CD4-positive, alpha-beta T cell (primary cell): ENCODE measurements at regions not wholly inside any gene's neighbourhood (a gene's known extent, or its start where the extent isn't known, plus 50 kb on each side); places are given as distances from the start of the nearest gene placed in this dataset.

Source experiments
- ATAC-seq: fragments of 200-7000 bp; cut with Tn5 transposase; one replicate; pipeline ENCODE4 v1.10.0; 2022; ENCODE audit warnings: mild to moderate bottlenecking; ENCODE audit not compliant: poor library complexity
- CTCF ChIA-PET: fragments of 350-600 bp; sonication (Branson Sonifier 250); formaldehyde crosslinking; loops from one replicate; lab custom pipeline; 2021; ENCODE audit warnings: antibody characterized with exemption, inconsistent platforms; lab: Charles Lee
- POLR2A ChIA-PET: fragments of 350-600 bp; sonication (Branson Sonifier 250); formaldehyde crosslinking; loops from one replicate; lab custom pipeline; 2021; ENCODE audit warnings: antibody characterized with exemption, inconsistent platforms; lab: Charles Lee
- DNase-seq, 14 experiments: peaks; one replicate each; pipeline ENCODE4 v3.0.0-alpha.2; 2013 to 2020; ENCODE audit warnings: mixed read lengths in 2 of 14
- H3K27ac ChIP-seq, 2 donors: one replicate each; pipeline versions ENCODE4 v1.5.1 to v1.7.0; 2013; ENCODE audit warnings: low read length in 2 of 2, low read depth in 1 of 2, mild to moderate bottlenecking in 1 of 2
- H3K27me3 ChIP-seq, 2 experiments: 1 replicate in 1 of 2; 2 replicates in 1 of 2; pipeline versions ENCODE4 v1.6.1 to v1.7.0; 2013; ENCODE audit warnings: low read length in 2 of 2, control low read depth in 1 of 2, mild to moderate bottlenecking in 1 of 2, moderate library complexity in 1 of 2; ENCODE audit not compliant: insufficient read depth in 2 of 2, control insufficient read depth in 1 of 2
- H3K36me3 ChIP-seq: one replicate; pipeline ENCODE4 v1.6.1; 2013; ENCODE audit warnings: low read length, control low read depth; ENCODE audit not compliant: insufficient read depth
- H3K4me1 ChIP-seq: one replicate; pipeline ENCODE4 v1.6.1; 2013; ENCODE audit warnings: low read length, control low read depth; ENCODE audit not compliant: insufficient read depth
- H3K4me3 ChIP-seq: one replicate; pipeline ENCODE4 v1.5.1; 2013; ENCODE audit warnings: mild to moderate bottlenecking, low read length, moderate library complexity
- H3K9me3 ChIP-seq, 2 experiments: 1 replicate in 1 of 2; 2 replicates in 1 of 2; pipeline versions ENCODE4 v1.6.1 to v1.7.0; 2013; ENCODE audit warnings: low read length in 2 of 2, mild to moderate bottlenecking in 2 of 2, control low read depth in 1 of 2, moderate library complexity in 1 of 2; ENCODE audit not compliant: control insufficient read depth in 1 of 2, insufficient read depth in 1 of 2
- H3K27ac Mint-ChIP-seq: one replicate; pipeline ENCODE4 v1.8.0; 2020; ENCODE audit warnings: mixed read lengths
- H3K27me3 Mint-ChIP-seq: one replicate; pipeline ENCODE4 v1.8.0; 2021; ENCODE audit warnings: mixed read lengths
- H3K36me3 Mint-ChIP-seq: one replicate; pipeline ENCODE4 v1.8.0; 2021; ENCODE audit warnings: low read depth, mixed read lengths
- H3K4me1 Mint-ChIP-seq: one replicate; pipeline ENCODE4 v1.8.0; 2021; ENCODE audit warnings: low read depth, mixed read lengths
- H3K4me3 Mint-ChIP-seq: one replicate; pipeline ENCODE4 v1.8.0; 2020; ENCODE audit warnings: mild to moderate bottlenecking, mixed read lengths
- H3K9me3 Mint-ChIP-seq: one replicate; pipeline ENCODE4 v1.8.0; 2020; ENCODE audit warnings: mixed read lengths
- intact Hi-C, 2 experiments: fragments of 100-400 bp; cut with DNase I in 1 of 2; cut with micrococcal nuclease in 1 of 2; formaldehyde crosslinking; loops; one replicate each; pipeline versions ENCODE4 v1.15.1 to v1.9.0; 2023 to 2025; cut with DNase I, micrococcal nuclease
- TF ChIP-seq, protein P1 (sequence below): fragments of 200-600 bp; IDR thresholded peaks from one replicate; pipeline ENCODE4 v1.8.0; 2022; ENCODE audit warnings: antibody characterized with exemption, mild to moderate bottlenecking

- H3K4me3 Mint-ChIP-seq, result no peak overlapping the region
- DNase-seq (no peak), ATAC-seq (no peak)
- H3K4me1 Mint-ChIP-seq, result no peaks in the 10 kb centered on the region
- CTCF ChIA-PET, result interaction anchor here (1.3 kb wide), 1 partner anchor 13 kb away, joined by 4 read pairs; no protein-coding TSS in a partner anchor
- Histone ChIP-seq H3K9me3 (no peaks in the 10 kb centered on the region), H3K4me3 (no peak overlapping the region), H3K4me1 (no peaks in the 10 kb centered on the region), H3K27me3 (no peaks in the 10 kb centered on the region), H3K36me3 (no peaks in the 10 kb centered on the region), H3K27ac (no peak overlapping the region)
- TF ChIP-seq, protein P1, sequence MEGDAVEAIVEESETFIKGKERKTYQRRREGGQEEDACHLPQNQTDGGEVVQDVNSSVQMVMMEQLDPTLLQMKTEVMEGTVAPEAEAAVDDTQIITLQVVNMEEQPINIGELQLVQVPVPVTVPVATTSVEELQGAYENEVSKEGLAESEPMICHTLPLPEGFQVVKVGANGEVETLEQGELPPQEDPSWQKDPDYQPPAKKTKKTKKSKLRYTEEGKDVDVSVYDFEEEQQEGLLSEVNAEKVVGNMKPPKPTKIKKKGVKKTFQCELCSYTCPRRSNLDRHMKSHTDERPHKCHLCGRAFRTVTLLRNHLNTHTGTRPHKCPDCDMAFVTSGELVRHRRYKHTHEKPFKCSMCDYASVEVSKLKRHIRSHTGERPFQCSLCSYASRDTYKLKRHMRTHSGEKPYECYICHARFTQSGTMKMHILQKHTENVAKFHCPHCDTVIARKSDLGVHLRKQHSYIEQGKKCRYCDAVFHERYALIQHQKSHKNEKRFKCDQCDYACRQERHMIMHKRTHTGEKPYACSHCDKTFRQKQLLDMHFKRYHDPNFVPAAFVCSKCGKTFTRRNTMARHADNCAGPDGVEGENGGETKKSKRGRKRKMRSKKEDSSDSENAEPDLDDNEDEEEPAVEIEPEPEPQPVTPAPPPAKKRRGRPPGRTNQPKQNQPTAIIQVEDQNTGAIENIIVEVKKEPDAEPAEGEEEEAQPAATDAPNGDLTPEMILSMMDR, result no peak
- intact Hi-C loops, result no loop called here
- no peak overlapping the region for H3K27ac Mint-ChIP-seq
- no peaks in the 10 kb centered on the region for H3K9me3 Mint-ChIP-seq
- no peaks in the 10 kb centered on the region for H3K27me3 Mint-ChIP-seq
- H3K36me3 Mint-ChIP-seq, result no peaks in the 10 kb centered on the region
- POLR2A ChIA-PET, result no interaction called here
These were observed 72.4 kb upstream of the GADL1 start for GRCh38 chr3:30966896-30967295.

DNA sequence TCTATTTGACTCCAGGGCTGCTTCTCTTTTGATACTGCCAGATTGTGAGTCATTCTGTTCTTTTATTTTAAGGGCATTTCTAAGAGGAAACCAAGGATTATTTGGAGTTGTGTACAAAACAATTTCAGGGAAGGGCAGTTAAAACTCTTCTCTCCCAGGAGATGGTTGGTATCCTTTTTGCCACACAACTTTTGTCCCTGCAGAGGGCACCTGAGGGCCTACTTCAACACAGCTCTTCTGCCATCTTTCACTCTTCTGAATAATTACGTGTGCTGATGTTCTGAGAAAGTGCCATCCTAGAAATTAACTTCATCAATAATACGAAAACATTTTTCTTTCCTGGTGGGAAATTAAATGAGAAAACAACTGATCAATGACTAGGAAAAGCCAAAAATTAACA lies 75.7 kb upstream of the GADL1 start:
- H3K36me3 Mint-ChIP-seq, result no peaks in the 10 kb centered on the region
- H3K4me1 Mint-ChIP-seq, result no peaks in the 10 kb centered on the region
- Histone ChIP-seq H3K9me3 (no peaks in the 10 kb centered on the region), H3K36me3 (no peaks in the 10 kb centered on the region), H3K27me3 (no peaks in the 10 kb centered on the region), H3K4me1 (no peaks in the 10 kb centered on the region), H3K4me3 (no peak overlapping the region), H3K27ac (no peak overlapping the region)
- intact Hi-C loops, result loop anchor here in 1 of 2 experiments (5.0 kb wide), 1 partner anchor 797 kb away; no protein-coding TSS in a partner anchor
- ChIA-PET POLR2A (no interaction called here), CTCF (no interaction called here)
- no peak overlapping the region for H3K4me3 Mint-ChIP-seq
- DNase-seq (peak in 6 of 14 experiments; percentile 1 to 43 (median 16)), ATAC-seq (no peak)
- H3K9me3 Mint-ChIP-seq, result no peaks in the 10 kb centered on the region
- H3K27me3 Mint-ChIP-seq, result no peaks in the 10 kb centered on the region
- no peak overlapping the region for H3K27ac Mint-ChIP-seq
- TF ChIP-seq, protein P1, result peak; percentile 25

DNA sequence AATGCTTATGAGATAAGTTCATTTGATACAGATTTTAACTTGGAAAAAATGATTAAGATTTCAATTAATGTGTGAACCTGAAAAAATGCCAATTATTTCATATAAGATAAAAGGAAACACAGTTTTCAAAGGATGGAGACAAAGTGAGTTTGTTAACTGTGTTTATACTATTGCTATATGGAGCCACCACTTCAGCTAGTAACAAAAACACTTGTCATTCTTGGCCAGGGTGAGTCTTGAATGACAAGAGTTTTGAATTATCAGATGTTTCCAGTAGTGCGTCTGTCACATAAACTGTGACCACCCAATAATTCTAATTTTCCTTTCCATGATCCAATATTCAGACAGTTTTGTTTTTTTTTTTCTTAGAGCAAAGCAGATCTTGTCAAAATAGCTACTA lies 78.0 kb upstream of the GADL1 start:
- intact Hi-C loops, result loop anchor here in 1 of 2 experiments (5.0 kb wide), 1 partner anchor 795 kb away; no protein-coding TSS in a partner anchor
- DNase-seq, result no peak
- no peak overlapping the region for H3K4me3 Mint-ChIP-seq
- H3K27me3 Mint-ChIP-seq, result no peaks in the 10 kb centered on the region
- no peaks in the 10 kb centered on the region for H3K36me3 ChIP-seq
- H3K27ac ChIP-seq, result no peak overlapping the region
- ATAC-seq, result no peak
- H3K27me3 ChIP-seq, result no peaks in the 10 kb centered on the region
- TF ChIP-seq, protein P1, result no peak
- no peak overlapping the region for H3K27ac Mint-ChIP-seq
- no peaks in the 10 kb centered on the region for H3K4me1 ChIP-seq
- no peaks in the 10 kb centered on the region for H3K9me3 Mint-ChIP-seq
- no peaks in the 10 kb centered on the region for H3K36me3 Mint-ChIP-seq
- H3K4me1 Mint-ChIP-seq, result no peaks in the 10 kb centered on the region
- ChIA-PET CTCF (interaction anchor here (1.1 kb wide), 1 partner anchor 1537 kb away, joined by 3 read pairs; no protein-coding TSS in a partner anchor), POLR2A (interaction anchor here (0.5 kb wide), 1 partner anchor 32 kb away, joined by 3 read pairs; no protein-coding TSS in a partner anchor)
- no peaks in the 10 kb centered on the region for H3K9me3 ChIP-seq
- H3K4me3 ChIP-seq, result no peak overlapping the region
